Nucleus accumbens (tissue), 56 donors: ENCODE measurements at regions not wholly inside any gene's neighbourhood (a gene's known extent, or its start where the extent isn't known, plus 50 kb on each side); places are given as distances from the start of the nearest gene placed in this dataset.

Experiments
- DNase-seq, 56 donors: peaks; one replicate each; lab custom pipeline; 2025; lab: John Stamatoyannopoulos, UW

DNA sequence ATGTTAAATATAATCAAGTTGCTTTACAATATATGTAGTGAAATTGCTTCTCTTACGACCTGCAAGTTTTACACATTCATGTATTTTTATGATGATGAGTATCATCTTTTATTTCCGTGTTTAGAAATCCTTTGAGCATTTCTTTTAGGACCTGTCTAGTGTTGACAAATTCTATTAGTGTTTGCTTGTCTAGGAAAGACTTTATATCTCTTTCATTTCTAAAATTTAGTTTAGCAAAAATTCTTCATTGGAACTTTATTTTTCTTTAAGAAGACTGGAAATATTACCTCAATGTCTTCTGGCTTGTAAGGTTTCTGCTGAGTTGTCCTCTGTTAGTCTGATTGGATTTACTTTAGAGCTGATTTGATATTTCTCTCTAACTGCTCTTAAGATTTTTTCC, 920.9 kb upstream of the CTNND2 start:
- no peak for DNase-seq

DNA sequence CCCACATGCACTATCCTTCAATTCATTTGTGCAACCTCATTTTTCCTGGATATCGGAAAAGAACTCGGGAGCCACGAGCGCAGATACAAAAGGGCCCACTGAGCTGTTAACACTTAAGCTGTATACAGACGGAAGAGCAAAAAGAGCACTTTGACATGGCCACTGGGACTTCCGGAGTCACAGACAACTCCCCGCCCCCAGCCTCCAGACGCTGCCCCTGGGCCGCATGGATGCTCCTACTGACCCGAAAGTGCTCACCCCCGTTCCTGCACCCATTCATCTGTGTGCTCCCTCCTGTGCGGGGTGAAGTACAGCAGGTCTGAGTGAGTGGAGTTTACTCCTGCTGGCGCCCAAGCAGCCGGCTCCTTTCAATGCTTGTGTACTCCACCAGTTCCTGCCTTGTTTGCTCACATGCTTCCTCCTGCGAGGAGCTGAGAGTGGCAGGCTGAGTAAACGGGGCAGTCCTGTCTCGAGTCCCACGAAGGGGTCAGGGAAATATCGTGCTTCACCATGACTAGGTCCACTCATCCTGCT, 901.0 kb upstream of the CTNND2 start:
- DNase-seq, result no peak

DNA sequence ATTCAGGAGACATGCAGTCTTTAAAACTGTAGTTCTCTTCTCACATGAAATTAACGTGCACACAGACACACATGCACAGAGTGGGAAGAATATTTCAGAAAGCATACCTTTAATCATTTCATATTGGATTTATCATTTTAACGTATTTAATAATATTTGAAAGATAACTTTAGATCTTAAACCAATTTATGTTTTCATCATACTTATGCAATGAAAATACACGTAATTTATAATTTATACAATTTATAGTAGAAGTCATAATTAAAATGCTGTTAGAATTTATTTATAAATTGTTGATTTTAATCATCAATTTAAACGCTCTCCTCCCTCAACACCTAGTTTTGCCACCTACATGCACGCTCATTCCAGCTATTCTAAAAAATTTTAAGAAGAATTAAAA, 894.9 kb upstream of the CTNND2 start:
- no peak for DNase-seq

- DNase-seq, result no peak
Measured at GRCh38 chr5:12795333-12795663, 891.1 kb upstream of the CTNND2 start.

GRCh38 chr5:12794476-12795332, 890.5 kb upstream of the CTNND2 start:
- DNase-seq, result no peak

DNA sequence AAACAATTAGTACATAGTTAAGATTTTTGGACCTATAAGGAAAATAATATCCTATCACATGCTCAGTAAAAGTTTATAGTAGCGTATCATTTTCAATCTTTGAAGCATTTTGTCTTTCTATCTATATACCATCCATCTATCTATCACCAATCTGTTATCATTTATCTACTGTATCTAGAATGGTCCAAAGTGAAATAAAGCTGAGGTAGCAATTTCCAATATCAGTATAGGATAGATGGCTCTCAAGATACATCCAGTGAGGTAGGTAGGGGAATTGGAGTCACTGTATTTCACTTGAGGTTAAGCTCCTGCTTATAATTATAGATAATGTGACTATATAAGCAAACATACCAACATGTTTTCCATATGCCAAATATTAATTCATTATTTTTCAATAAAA, 889.1 kb upstream of the CTNND2 start:
- no peak for DNase-seq

DNA sequence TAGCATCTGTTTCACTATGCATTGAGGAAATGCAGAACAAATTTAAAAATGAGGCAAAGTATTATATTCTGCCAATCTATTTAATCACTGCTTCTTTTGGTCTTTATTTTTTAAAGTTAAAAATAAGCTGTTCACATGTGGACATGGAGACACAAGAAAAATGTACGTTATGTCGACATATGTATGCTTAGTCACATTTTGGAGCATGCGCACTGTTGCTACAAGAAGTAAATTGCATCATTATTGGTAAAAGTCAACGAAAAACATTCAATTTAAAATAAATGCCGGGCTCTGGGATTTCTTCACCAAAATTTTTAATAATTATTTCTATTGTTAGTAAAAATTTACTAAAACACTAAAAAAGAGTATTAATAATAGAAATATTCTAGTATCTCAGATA, 876.3 kb upstream of the CTNND2 start:
- no peak for DNase-seq

GRCh38 chr5:12777342-12777741, 873.1 kb upstream of the CTNND2 start:
- no peak for DNase-seq

DNA sequence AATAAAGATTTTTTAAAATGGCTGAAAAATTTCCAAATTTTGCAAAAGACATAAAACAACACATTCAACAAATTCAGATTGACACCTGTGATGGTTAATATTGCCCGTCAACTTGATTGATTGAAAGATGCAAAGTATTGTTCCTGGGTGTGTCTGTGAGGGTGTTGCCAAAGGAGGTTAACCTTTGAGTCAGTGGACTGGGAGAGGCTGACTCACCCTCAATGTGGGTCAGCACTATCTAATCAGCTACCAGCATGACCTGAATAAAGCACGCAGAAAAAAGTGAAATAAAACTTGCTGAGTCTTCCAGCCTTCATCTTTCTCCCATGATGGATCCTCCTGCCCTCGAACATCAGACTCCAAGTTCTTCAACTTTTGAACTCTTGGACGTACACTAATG, 868.0 kb upstream of the CTNND2 start:
- no peak for DNase-seq

DNA sequence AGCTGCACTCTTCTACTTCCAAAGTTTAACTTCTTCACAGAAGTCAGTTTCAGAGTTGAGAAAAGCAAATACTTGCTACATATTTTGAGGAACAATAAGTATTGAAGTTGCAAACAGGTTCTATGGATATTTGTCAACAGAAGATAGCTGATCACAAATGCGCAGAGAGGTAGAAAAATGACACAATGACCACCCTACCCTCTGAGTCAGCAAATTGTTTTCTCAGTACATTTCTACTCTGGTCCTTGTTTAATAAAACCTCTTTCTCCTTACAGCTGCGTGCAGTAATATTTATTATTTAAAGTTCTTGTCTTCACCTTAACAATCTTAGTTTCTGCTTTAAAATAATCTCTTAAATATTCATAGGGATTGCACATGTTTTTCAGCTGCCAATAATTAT, 855.1 kb upstream of the CTNND2 start:
- no peak for DNase-seq

DNA sequence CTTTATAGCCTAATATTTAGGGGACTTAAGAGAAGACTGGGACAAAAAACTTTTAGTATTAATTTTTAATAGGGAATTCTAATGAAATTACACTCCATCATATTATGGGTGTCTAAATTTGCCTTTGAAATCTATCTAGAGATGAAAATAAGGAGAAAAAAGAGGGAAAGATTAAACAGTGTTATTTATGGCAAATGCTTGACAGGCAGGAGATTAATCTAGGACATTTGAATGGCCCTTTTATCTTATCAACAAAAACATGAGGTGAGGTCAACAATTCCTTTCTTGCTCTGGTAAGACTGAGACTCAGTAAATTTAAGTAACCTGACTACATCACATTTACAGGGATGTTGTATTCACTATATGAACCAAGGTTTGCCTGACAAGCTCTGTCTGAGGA, 852.8 kb upstream of the CTNND2 start:
- no peak for DNase-seq

DNA sequence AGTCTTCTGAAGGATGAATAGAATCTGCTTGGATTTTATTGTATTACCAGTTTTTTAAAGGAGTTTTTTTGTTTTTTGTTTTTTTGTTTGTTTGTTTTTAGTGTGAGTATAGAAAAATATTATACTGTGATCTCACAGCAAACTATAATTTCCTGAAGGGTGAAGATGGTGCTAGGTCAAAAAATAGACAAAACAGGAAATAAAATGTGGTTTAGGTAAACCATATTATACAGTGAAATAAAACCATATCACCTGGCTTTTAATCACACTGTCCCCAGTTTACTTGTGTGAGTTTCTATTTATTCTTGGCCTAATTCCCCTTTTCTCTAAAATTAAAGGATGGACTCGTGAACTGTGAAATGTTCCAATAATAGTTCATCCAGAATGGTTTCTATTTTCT, 841.3 kb upstream of the CTNND2 start:
- no peak for DNase-seq

DNA sequence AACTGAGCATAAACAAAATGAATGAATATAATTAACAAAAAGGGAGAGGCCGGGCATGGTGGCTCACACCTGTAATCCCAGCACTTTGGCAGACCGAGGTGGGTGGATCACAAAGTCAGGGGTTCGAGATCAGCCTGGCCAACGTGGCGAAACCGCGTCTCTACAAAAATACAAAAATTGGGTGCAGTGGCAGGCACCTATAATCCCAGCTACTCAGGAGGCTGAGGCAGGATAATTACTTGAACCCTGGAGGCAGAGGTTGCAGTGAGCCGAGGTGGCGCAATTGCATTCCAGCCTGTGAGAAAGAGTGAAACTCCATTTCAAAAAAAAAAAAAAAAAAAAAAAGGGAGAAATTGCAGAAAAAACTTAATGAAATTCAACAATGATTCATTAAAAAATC, 839.3 kb upstream of the CTNND2 start:
- no peak for DNase-seq

DNA sequence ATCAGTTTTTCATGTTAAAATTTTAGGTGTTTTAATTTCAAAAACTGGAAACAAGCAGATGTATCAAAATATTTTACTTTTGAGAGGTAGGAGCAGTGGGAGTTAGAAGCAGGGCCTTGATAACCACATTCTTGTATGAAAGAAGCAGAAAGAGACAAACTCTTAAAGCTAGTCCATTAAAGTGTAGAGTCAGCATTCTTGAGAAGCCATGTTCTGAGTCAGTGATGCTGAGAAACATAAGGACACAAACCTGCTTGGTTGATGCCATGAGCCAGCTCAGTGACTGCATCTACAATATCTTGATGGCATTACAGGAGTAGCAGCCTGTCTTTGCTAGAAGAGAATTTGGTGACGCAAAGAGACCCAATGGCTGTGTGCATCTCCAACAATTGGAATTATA, 826.1 kb upstream of the CTNND2 start:
- no peak for DNase-seq

DNA sequence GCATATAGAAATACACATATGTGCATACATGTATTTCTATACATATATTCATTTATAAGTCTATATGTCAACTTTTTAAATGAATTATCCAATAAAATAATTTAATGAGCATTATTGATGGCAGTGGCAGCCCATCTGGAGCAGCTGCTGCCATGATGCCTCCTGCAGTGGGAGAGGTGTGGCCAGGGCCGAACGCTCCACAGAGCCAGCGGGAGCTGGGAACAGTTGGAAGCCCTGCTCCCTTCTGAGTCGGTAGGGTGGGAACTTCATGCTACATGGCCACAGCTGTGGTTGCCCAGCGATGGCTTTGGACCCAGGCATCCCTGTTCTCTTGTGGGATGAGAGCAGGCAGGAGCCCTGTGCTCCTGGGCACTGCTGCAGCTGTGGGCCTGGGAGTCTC, 812.4 kb upstream of the CTNND2 start:
- no peak for DNase-seq

- no peak for DNase-seq
Measured at GRCh38 chr5:12707560-12707959, 803.3 kb upstream of the CTNND2 start.

- no peak for DNase-seq
Measured at GRCh38 chr5:12704955-12705354, 800.7 kb upstream of the CTNND2 start.

- no peak for DNase-seq
Measured at GRCh38 chr5:12703254-12703653, 799.0 kb upstream of the CTNND2 start.

DNA sequence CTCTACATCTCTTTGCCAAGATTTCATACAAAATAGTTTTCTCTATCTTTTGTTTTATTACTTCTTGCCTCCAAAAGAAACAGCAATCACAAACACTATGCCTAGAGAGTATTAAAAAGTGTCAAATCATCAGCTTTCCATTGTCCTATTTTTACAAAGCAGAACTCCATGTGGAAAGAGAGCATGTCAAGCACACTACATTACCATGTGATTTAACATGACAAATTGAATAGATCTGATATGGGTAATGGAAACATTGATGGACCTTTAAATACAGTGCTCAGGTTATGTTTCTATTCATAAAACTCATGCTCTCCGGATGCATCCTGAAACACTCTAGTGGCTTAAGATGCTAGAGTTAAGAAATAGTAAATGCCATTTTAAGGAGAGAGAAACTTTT, 791.4 kb upstream of the CTNND2 start:
- no peak for DNase-seq

- DNase-seq, result no peak
Measured at GRCh38 chr5:12691330-12691729, 787.1 kb upstream of the CTNND2 start.

DNA sequence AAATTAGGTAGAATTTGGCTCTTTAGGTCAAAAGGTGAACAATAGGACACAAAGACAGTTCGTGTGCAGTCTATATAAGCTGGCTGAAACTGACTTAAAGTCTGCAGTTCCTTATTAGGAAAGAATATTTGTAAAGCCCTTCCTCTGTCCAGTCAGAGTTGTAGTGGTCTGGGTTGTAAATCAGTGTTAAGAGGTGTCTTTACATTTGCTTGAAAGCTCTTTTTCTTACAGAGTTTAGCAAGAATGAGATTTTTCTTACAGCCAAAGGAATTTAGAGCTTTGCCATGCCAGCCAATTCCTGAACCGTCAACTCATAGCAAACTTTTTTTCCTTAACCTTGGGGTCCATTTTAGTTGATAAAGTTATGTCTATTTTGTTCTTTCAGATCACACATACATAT, 786.1 kb upstream of the CTNND2 start:
- DNase-seq, result no peak

DNA sequence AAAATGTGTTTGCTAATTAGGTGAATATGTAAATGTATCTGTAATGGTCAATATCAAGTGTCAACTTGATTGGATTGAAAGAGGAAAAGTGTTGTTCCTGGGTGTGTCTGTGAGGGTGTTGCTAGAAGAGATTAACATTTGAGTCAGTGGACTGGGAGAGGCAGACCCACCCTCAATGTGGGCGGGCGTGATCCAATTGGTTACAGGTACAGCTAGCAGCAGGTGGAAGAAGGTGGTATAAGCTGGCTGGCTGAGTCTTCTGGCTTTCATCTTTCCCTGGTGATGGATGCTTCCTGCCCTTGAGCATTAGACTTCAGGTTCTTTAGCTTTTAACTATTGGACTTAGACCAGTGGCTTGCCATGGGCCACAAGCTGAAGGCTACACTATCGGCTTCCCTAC, 779.0 kb upstream of the CTNND2 start:
- DNase-seq, result no peak

- no peak for DNase-seq
Measured at GRCh38 chr5:12679731-12680130, 775.5 kb upstream of the CTNND2 start.
